ENCODE measurements at regions not wholly inside any gene's neighbourhood (a gene's known extent, or its start where the extent isn't known, plus 50 kb on each side); places are given as distances from the start of the nearest gene placed in this dataset.
"Not testable (repeated sequence)": the region's sequence is repeated elsewhere in the genome, so short reads cannot be mapped to it uniquely, and the experiment has no call there.

DNA sequence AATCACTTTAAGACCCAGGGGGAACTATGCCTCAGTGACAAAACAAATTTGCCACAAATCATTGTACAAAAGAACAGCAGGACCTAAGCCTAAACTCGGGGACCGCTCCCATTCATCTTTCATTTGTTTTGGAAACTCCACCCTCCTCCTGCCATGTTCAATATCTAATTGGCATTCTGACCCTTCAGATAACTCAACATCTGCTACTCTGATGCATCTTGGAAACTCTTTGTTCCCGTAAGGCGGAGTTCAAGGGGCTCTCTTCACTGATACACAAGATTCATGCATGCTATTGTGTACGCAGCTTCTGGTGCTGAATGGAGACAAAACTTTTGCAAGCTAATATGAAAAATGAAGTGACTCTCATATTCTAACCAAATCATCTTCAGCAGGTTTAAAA lies 187.6 kb downstream of the ZFP64 start:
- peaks cover 49% of the 10 kb centered on the region for H3K4me1 Mint-ChIP-seq (ENCODE audit: low read depth)
- TF ChIP-seq, protein P1, sequence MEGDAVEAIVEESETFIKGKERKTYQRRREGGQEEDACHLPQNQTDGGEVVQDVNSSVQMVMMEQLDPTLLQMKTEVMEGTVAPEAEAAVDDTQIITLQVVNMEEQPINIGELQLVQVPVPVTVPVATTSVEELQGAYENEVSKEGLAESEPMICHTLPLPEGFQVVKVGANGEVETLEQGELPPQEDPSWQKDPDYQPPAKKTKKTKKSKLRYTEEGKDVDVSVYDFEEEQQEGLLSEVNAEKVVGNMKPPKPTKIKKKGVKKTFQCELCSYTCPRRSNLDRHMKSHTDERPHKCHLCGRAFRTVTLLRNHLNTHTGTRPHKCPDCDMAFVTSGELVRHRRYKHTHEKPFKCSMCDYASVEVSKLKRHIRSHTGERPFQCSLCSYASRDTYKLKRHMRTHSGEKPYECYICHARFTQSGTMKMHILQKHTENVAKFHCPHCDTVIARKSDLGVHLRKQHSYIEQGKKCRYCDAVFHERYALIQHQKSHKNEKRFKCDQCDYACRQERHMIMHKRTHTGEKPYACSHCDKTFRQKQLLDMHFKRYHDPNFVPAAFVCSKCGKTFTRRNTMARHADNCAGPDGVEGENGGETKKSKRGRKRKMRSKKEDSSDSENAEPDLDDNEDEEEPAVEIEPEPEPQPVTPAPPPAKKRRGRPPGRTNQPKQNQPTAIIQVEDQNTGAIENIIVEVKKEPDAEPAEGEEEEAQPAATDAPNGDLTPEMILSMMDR (IDR thresholded peaks at IDR 0.05; ENCODE audit: unreplicated experiment): no peak
- H3K36me3 Mint-ChIP-seq (ENCODE audit: insufficient read depth): no peaks in the 10 kb centered on the region
- H3K27me3 Mint-ChIP-seq: no peaks in the 10 kb centered on the region
- H3K9me3 Mint-ChIP-seq (ENCODE audit: low read depth): no peaks in the 10 kb centered on the region
- H3K27ac Mint-ChIP-seq: no peak overlapping the region
- DNase-seq (ENCODE audit: low spot score, unreplicated experiment): no peak
- H3K4me3 Mint-ChIP-seq (ENCODE audit: low read depth): no peak overlapping the region

DNA sequence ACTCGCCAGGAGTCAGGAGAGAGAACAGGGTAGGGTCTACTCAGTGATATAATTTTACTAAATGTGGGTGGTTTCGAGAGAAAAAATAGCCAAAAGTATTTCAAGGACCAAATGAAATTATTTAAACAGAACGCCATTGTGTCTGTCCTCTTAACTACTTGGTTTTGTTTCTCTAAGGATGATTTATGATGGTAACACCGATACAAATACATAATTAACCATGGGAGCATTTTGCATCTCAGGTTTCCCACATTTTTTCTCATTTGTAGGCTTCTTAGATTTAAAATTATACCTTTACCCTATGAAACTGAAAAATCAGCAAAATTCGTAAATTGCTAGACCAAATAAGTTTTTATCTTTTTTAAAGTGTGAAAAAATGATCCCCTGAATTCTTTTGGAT lies 188.2 kb downstream of the ZFP64 start:
- Mint-ChIP-seq H3K4me3 (ENCODE audit: low read depth) (peak overlapping the region; percentile 39), H3K4me1 (ENCODE audit: low read depth) (peaks cover 47% of the 10 kb centered on the region), H3K27me3 (no peaks in the 10 kb centered on the region), H3K36me3 (ENCODE audit: insufficient read depth) (no peaks in the 10 kb centered on the region), H3K9me3 (ENCODE audit: low read depth) (no peaks in the 10 kb centered on the region), H3K27ac (peak overlapping the region; percentile 90)
- TF ChIP-seq, protein P1 (IDR thresholded peaks at IDR 0.05; ENCODE audit: unreplicated experiment): no peak
- DNase-seq (ENCODE audit: low spot score, unreplicated experiment): no peak

GRCh38 chr20:52001999-52002666 lies 189.4 kb downstream of the ZFP64 start:
- peak overlapping the region; percentile 90 for H3K27ac Mint-ChIP-seq

DNA sequence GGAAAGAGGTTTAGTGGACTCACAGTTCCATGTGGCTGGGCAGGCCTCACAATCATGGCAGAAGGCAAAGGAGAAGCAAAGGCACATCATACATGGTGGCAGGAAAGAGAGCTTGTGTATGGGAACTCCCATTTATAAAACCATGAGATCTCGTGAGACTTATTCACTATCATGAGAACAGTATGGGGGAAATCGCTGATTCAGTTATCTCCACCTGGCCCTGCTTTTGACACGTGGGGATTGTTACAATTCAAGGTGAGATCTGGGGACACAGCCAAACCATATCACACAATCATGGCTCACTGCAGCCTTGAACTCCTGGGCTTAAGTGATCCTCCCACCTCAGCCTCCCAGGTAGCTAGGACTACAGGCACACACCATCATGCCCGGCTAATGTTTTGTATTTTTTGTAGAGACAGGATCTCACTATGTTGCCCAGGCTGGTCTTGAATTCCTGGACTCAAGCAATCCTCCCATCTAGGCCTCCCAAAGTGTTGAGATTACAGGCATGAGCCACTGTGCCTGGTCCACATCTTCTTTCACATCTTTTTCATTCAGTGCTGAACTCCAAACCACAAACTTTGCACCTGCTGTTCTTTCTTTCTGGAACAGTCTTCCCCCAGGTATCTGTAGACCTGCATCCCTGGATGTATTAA lies 194.2 kb downstream of the ZFP64 start:
- H3K27ac Mint-ChIP-seq; H3K4me1 Mint-ChIP-seq (ENCODE audit: low read depth); H3K9me3 Mint-ChIP-seq (ENCODE audit: low read depth); DNase-seq (ENCODE audit: low spot score, unreplicated experiment); H3K36me3 Mint-ChIP-seq (ENCODE audit: insufficient read depth); H3K27me3 Mint-ChIP-seq; H3K4me3 Mint-ChIP-seq (ENCODE audit: low read depth): not testable (repeated sequence)

More at GRCh38 chr20:52001999-52002666, 189.4 kb downstream of the ZFP64 start:
- Mint-ChIP-seq H3K4me3 (ENCODE audit: low read depth) (no peak overlapping the region), H3K36me3 (ENCODE audit: insufficient read depth) (no peaks in the 10 kb centered on the region), H3K27me3 (no peaks in the 10 kb centered on the region), H3K9me3 (ENCODE audit: low read depth) (no peaks in the 10 kb centered on the region), H3K4me1 (ENCODE audit: low read depth) (peaks cover 47% of the 10 kb centered on the region)
- no peak for DNase-seq (ENCODE audit: low spot score, unreplicated experiment)
- TF ChIP-seq, protein P1 (IDR thresholded peaks at IDR 0.05; ENCODE audit: unreplicated experiment): peak; percentile 33

GRCh38 chr20:51995551-51995951 lies 193.2 kb upstream of the SALL4 start:
- peaks cover 2% of the 10 kb centered on the region for H3K4me1 Mint-ChIP-seq (ENCODE audit: low read depth)
- H3K36me3 Mint-ChIP-seq (ENCODE audit: insufficient read depth): no peaks in the 10 kb centered on the region

More at GRCh38 chr20:51995551-51995951, 193.2 kb upstream of the SALL4 start:
- no peak overlapping the region for H3K4me3 Mint-ChIP-seq (ENCODE audit: low read depth)
- H3K27ac Mint-ChIP-seq: no peak overlapping the region
- no peak for DNase-seq (ENCODE audit: low spot score, unreplicated experiment)
- no peaks in the 10 kb centered on the region for H3K27me3 Mint-ChIP-seq
- TF ChIP-seq, protein P1 (IDR thresholded peaks at IDR 0.05; ENCODE audit: unreplicated experiment): no peak
- no peaks in the 10 kb centered on the region for H3K9me3 Mint-ChIP-seq (ENCODE audit: low read depth)
